Astrocyte of the spinal cord (primary cell): ENCODE measurements at regions not wholly inside any gene's neighbourhood (a gene's known extent, or its start where the extent isn't known, plus 50 kb on each side); places are given as distances from the start of the nearest gene placed in this dataset.

Experiments used
- DNase-seq: peaks from one replicate; pipeline ENCODE4 v3.0.0; 2011; ENCODE audit warnings: low read depth, low spot score
- H3K4me3 ChIP-seq: 2 replicates; pipeline ENCODE4 v1.5.1; 2011; ENCODE audit warnings: low read depth, mild to moderate bottlenecking, low read length, moderate library complexity
- CTCF ChIP-seq: IDR thresholded peaks from 2 replicates; pipeline ENCODE4 v1.5.1; 2012; ENCODE audit warnings: low read depth, mild to moderate bottlenecking, low read length, inconsistent platforms
- in situ Hi-C: cut with HindIII; loops from 2 replicates; pipeline ENCODE4 v1.10.0; 2017; ENCODE audit warnings: low sequenced_read_pairs

DNA sequence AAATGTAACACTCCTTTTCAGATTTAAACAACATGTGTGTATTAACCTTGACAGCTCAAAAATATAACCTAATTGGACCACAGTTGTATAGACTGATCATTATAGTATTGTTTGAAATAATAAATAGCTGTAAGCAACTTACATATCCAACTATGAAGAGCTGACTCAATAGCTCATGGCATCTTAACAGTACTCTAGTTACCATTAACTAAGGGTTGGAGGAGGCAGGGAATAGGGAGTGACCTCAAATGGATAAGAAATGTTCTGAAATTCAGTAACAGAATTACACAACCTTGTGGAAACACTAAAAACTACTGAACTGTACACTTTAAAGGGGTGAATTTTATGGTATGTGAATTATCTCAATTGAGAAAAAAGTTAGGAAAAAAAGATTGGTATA lies 136.5 kb upstream of the CPEB2 start:
- in situ Hi-C loops = no loop called here
- TF ChIP-seq CTCF = no peak
- no peak overlapping the region for H3K4me3 ChIP-seq
- no peak for DNase-seq

- no peak for DNase-seq
- no peak overlapping the region for H3K4me3 ChIP-seq
- in situ Hi-C loops = no loop called here
- TF ChIP-seq CTCF = no peak
These were observed 134.4 kb upstream of the CPEB2 start for GRCh38 chr4:14867847-14868246.

GRCh38 chr4:14868426-14869395 lies 133.6 kb upstream of the CPEB2 start:
- DNase-seq = no peak
- no peak for TF ChIP-seq CTCF
- no peak overlapping the region for H3K4me3 ChIP-seq
- in situ Hi-C loops = no loop called here

- DNase-seq = no peak
- in situ Hi-C loops = no loop called here
- TF ChIP-seq CTCF = peak; percentile 17
- H3K4me3 ChIP-seq = no peak overlapping the region
These were observed 130.4 kb upstream of the CPEB2 start for GRCh38 chr4:14871676-14872430.

DNA sequence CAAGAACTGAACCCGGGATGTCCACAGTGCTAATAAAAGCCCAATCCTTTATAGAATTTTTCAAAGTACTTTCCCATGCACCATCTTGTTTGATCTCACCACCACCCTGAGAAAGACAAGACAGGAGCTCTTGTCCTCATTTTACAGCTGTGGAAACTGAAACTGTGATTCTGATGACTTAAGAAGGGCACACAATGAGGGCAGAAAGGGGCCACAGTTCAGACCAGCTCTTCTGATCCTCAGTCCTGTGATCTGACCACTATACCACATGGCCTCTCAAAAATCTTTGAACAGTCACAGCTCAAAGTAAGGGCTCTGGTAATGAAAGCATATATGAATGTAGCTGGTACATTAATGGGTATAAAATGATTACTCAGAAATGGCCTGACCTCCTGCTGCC lies 127.3 kb upstream of the CPEB2 start:
- in situ Hi-C loops = no loop called here
- TF ChIP-seq CTCF = no peak
- H3K4me3 ChIP-seq = no peak overlapping the region
- no peak for DNase-seq

DNA sequence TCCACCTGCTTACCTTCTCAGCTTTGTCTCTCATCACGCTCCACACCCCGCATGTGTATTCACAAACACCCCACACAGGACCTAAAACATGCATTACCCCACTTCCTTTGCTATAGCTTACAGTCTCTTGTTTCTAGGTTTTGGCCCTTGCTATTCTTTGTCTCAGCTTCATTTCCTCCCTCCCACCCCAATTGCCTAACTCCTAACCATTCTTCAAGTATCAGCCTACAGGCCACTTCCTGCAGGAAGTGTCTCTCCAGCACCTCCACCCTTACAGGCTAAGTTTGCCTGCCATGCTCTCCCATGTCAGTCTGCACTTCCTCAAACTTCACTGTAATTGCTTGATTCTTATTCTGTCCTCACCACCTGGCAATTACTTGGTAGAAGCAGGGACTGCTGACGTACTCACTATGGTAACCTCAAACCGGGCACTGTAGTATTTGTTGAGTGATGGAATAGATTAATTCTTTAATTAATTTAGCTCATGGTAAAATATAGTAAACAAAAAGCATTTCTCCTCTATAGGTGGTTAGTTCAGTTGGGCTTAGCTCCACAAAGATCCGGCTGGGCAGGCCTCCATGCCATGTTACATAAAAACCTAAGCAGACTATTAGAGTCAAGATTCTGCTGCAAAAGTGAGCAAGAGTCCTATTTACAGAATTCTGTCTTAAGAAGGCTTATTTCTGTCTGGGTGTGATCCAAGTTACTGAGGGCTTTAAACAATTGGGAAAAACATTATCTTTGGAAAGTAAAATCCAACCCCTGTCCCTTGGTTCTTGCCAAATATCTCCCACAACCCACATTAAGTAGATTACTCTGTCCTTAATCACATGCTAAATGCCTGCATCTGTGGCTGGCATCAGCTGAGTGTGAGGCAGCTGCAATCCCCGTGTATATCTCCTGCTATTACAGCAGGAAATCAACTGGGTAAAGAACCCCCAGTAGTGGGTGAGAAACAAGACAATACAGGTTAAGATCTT lies 124.7 kb upstream of the CPEB2 start:
- in situ Hi-C loops = no loop called here
- peak; percentile 73 for DNase-seq
- no peak overlapping the region for H3K4me3 ChIP-seq
- no peak for TF ChIP-seq CTCF
